HCT116 (cell line): ENCODE measurements at regions not wholly inside any gene's neighbourhood (a gene's known extent, or its start where the extent isn't known, plus 50 kb on each side); places are given as distances from the start of the nearest gene placed in this dataset.

ENCODE experiments used
- ATAC-seq: fragments of 200-7000 bp; cut with Tn5 transposase; 2 replicates; pipeline ENCODE4 v1.9.1; 2020; ENCODE audit warnings: mild to moderate bottlenecking, moderate library complexity
- BruUV-seq: library from RNA; stranded (reverse); fragments of 400-500 nt; replicated peaks from 2 replicates; lab custom pipeline; 2021; lab: Mats Ljungman, UMichigan
- CTCF ChIA-PET: fragments of 300-600 bp; sonication (Branson Sonifier 250); formaldehyde crosslinking; loops from one replicate; lab custom pipeline; 2021; ENCODE audit warnings: antibody characterized with exemption; lab: Charles Lee
- POLR2A ChIA-PET: fragments of 300-600, 350-600 bp; sonication (Branson Sonifier 250); formaldehyde crosslinking; loops from one replicate; lab custom pipeline; 2021; ENCODE audit warnings: antibody characterized with exemption; lab: Charles Lee
- RAD21 ChIA-PET, 2 experiments: fragments of 300-600 bp; sonication (Branson Sonifier 250); formaldehyde crosslinking; loops; one replicate each; lab custom pipeline; 2023; ENCODE audit warnings: low total read pairs in 2 of 2; ENCODE audit not compliant: uncharacterized antibody in 2 of 2, unreplicated experiment in 2 of 2, low non-redundant PET in 1 of 2; lab: Charles Lee
- DNase-seq: peaks from one replicate; pipeline ENCODE4 v3.0.0-alpha.2; 2010; ENCODE audit warnings: low read depth, low spot score
- H2AFZ ChIP-seq: fragments of 200-600 bp; shearing (Covaris generic), sonication (generic); 2 replicates; pipeline ENCODE4 v1.6.1; 2017; ENCODE audit warnings: low read depth, mixed run types, mixed read lengths, antibody characterized with exemption, low read length; ENCODE audit not compliant: poor library complexity, severe bottlenecking
- H3K27ac ChIP-seq: 2 replicates; pipeline ENCODE4 v1.5.1; 2012; ENCODE audit warnings: low read depth, low read length
- H3K27me3 ChIP-seq: fragments of 200-600 bp; sonication (generic); 2 replicates; pipeline ENCODE4 v1.6.1; 2016; ENCODE audit warnings: mixed run types, low read length, mixed read lengths; ENCODE audit not compliant: insufficient read depth
- H3K36me3 ChIP-seq, 2 experiments: fragments of 200-500 bp in 1 of 2; fragments of 200-600 bp in 1 of 2; sonication (Bioruptor generic) in 1 of 2; sonication (generic) in 1 of 2; 2 replicates each; pipeline versions ENCODE4 v1.5.1 to v1.6.1; 2014 to 2016; ENCODE audit warnings: low read length in 2 of 2, inconsistent platforms in 1 of 2, mixed read lengths in 1 of 2, mixed run types in 1 of 2; ENCODE audit not compliant: insufficient read depth in 2 of 2, control insufficient read depth in 1 of 2
- H3K4me1 ChIP-seq, 2 experiments: fragments of 200-600 bp in 1 of 2; sonication (generic) in 1 of 2; 2 replicates each; pipeline versions ENCODE4 v1.5.1 to v1.6.1; 2012 to 2017; ENCODE audit warnings: low read length in 2 of 2, inconsistent platforms in 1 of 2, mild to moderate bottlenecking in 1 of 2, mixed read lengths in 1 of 2, mixed run types in 1 of 2, moderate library complexity in 1 of 2; ENCODE audit not compliant: insufficient read depth in 2 of 2, control insufficient read depth in 1 of 2
- H3K4me2 ChIP-seq: fragments of 200-600 bp; sonication (generic); 2 replicates; pipeline ENCODE4 v1.6.1; 2017; ENCODE audit warnings: mixed run types, low read length, mixed read lengths
- H3K4me3 ChIP-seq, 2 experiments: fragments of 200-600 bp in 1 of 2; sonication (generic) in 1 of 2; replicated peaks in 1 of 2; 2 replicates each; pipeline ENCODE4 v1.5.1; 2011 to 2016; ENCODE audit warnings: low read length in 2 of 2, control low read depth in 1 of 2, low read depth in 1 of 2, mild to moderate bottlenecking in 1 of 2, mixed read lengths in 1 of 2, mixed run types in 1 of 2
- H3K79me2 ChIP-seq: fragments of 200-600 bp; sonication (generic); 2 replicates; pipeline ENCODE4 v1.6.1; 2017; ENCODE audit warnings: mild to moderate bottlenecking, mixed run types, low read length, moderate library complexity, mixed read lengths; ENCODE audit not compliant: insufficient read depth
- H3K9ac ChIP-seq: fragments of 200-600 bp; sonication (generic); 2 replicates; pipeline ENCODE4 v1.6.1; 2016; ENCODE audit warnings: low read length, mixed read lengths
- H3K9me2 ChIP-seq: fragments of 200-600 bp; sonication (generic), shearing (Covaris generic); 2 replicates; pipeline ENCODE4 v1.6.1; 2017; ENCODE audit warnings: mixed run types, mild to moderate bottlenecking, moderate library complexity; ENCODE audit not compliant: insufficient read depth
- H3K9me3 ChIP-seq, 2 experiments: fragments of 200-500 bp in 1 of 2; fragments of 200-600 bp in 1 of 2; sonication (Bioruptor generic) in 1 of 2; sonication (generic) in 1 of 2; 2 replicates each; pipeline ENCODE4 v1.6.1; 2014 to 2017; ENCODE audit warnings: low read length in 2 of 2, mixed read lengths in 2 of 2, inconsistent platforms in 1 of 2, low read depth in 1 of 2, mild to moderate bottlenecking in 1 of 2, mixed run types in 1 of 2, moderate library complexity in 1 of 2; ENCODE audit not compliant: control insufficient read depth in 1 of 2, insufficient read depth in 1 of 2
- H4K20me1 ChIP-seq: fragments of 200-600 bp; sonication (generic), shearing (Covaris generic); 2 replicates; pipeline ENCODE4 v1.6.1; 2017; ENCODE audit warnings: mixed run types, mild to moderate bottlenecking, moderate library complexity; ENCODE audit not compliant: insufficient read depth
- EZH2phosphoT487 ChIP-seq: fragments of 200-600 bp; IDR thresholded peaks from 2 replicates; pipeline ENCODE4 v1.6.1; 2018; ENCODE audit warnings: antibody characterized with exemption, borderline replicate concordance
- FOSL1 ChIP-seq: IDR thresholded peaks from 2 replicates; pipeline ENCODE4 v1.6.1; 2012; ENCODE audit warnings: low read depth
- JUND ChIP-seq: IDR thresholded peaks from 2 replicates; pipeline ENCODE4 v1.6.1; 2012
- POLR2AphosphoS5 ChIP-seq: IDR thresholded peaks from 2 replicates; pipeline ENCODE4 v1.6.1; 2011; ENCODE audit warnings: mild to moderate bottlenecking, low read depth, low read length, moderate library complexity
- RAD21 ChIP-seq: IDR thresholded peaks from 2 replicates; pipeline ENCODE4 v1.6.1; 2012; ENCODE audit warnings: low read depth, mild to moderate bottlenecking
- TCF7L2 ChIP-seq: IDR thresholded peaks from 2 replicates; pipeline ENCODE4 v1.7.0; 2011; ENCODE audit warnings: borderline replicate concordance, inconsistent platforms; ENCODE audit not compliant: insufficient read depth, insufficient read length; ENCODE audit errors: extremely low read depth
- ZNF274 ChIP-seq: fragments of 200-500 bp; sonication (Bioruptor generic); IDR thresholded peaks from 2 replicates; pipeline ENCODE4 v1.6.1; 2014; ENCODE audit warnings: mild to moderate bottlenecking, low read depth, low read length, inconsistent platforms
- intact Hi-C: fragments of 100-400 bp; cut with micrococcal nuclease; formaldehyde crosslinking; loops from 2 replicates; pipeline ENCODE4 v1.10.0; 2022
- TF ChIP-seq, protein P1 (sequence below), 3 experiments: fragments of 200-600 bp in 1 of 3; sonication (generic) in 1 of 3; IDR thresholded peaks in 2 of 3; conservative IDR thresholded peaks in 1 of 3; 2 replicates each; pipeline ENCODE4 v1.5.1; 2012 to 2017; ENCODE audit warnings: low read depth in 2 of 3, low read length in 2 of 3, antibody characterized with exemption in 1 of 3, borderline replicate concordance in 1 of 3, control low read depth in 1 of 3, mild to moderate bottlenecking in 1 of 3, mixed read lengths in 1 of 3, mixed run types in 1 of 3, moderate library complexity in 1 of 3; ENCODE audit not compliant: insufficient read depth in 1 of 3
- TF ChIP-seq, protein P2 (sequence below): IDR thresholded peaks from 2 replicates; pipeline ENCODE4 v1.6.1; 2012
- TF ChIP-seq, protein P3 (sequence below): IDR thresholded peaks from 2 replicates; pipeline ENCODE4 v1.6.1; 2012

DNA sequence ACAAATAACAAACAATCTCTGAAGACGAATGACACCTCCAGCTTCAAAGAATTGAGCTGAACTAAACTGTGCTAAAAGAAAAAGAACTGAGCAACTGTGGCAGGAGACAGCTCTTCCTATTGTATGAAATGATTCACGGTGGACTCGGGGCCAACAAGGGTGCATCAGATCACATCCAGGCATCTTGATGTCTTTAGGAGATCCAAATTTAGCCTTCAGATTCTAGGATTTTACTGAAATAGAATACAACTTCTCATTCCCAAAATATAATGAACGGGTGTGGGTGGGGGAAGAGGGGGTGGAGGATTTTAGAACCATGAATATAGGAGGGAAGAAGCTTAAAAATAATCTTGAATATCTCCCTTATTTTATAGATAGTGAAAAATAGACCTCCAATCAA lies 631.8 kb downstream of the ELAVL2 start:
- DNase-seq (no peak), ATAC-seq (no peak)
- intact Hi-C loops = no loop called here
- no peaks in the 10 kb centered on the region for H3K27me3 ChIP-seq
- H3K4me2 ChIP-seq = no peak overlapping the region
- no peaks in the 10 kb centered on the region for H3K79me2 ChIP-seq
- H4K20me1 ChIP-seq = no peaks in the 10 kb centered on the region
- ChIA-PET RAD21 (no interaction called here), CTCF (no interaction called here), POLR2A (no interaction called here)
- BruUV-seq = no TSS peak
- no peak overlapping the region for H2AFZ ChIP-seq
- H3K9me3 ChIP-seq = peaks cover 7 to 13% of the 10 kb centered on the region in 2 experiments; a peak in 2 of 4 replicates
- H3K4me1 ChIP-seq = no peaks in the 10 kb centered on the region
- TF ChIP-seq, protein P1, sequence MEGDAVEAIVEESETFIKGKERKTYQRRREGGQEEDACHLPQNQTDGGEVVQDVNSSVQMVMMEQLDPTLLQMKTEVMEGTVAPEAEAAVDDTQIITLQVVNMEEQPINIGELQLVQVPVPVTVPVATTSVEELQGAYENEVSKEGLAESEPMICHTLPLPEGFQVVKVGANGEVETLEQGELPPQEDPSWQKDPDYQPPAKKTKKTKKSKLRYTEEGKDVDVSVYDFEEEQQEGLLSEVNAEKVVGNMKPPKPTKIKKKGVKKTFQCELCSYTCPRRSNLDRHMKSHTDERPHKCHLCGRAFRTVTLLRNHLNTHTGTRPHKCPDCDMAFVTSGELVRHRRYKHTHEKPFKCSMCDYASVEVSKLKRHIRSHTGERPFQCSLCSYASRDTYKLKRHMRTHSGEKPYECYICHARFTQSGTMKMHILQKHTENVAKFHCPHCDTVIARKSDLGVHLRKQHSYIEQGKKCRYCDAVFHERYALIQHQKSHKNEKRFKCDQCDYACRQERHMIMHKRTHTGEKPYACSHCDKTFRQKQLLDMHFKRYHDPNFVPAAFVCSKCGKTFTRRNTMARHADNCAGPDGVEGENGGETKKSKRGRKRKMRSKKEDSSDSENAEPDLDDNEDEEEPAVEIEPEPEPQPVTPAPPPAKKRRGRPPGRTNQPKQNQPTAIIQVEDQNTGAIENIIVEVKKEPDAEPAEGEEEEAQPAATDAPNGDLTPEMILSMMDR (IDR thresholded peaks at IDR 0.05 in 2 of 3, conservative IDR thresholded peaks at IDR 0.05 in 1 of 3; ENCODE audit: borderline replicate concordance in 1 of 3, insufficient read depth in 1 of 3, low read depth in 2 of 3, low read length in 2 of 3) = no peak
- TF ChIP-seq EZH2phosphoT487 = no peak
- no peak for TF ChIP-seq JUND
- no peak for TF ChIP-seq TCF7L2
- TF ChIP-seq, protein P2, sequence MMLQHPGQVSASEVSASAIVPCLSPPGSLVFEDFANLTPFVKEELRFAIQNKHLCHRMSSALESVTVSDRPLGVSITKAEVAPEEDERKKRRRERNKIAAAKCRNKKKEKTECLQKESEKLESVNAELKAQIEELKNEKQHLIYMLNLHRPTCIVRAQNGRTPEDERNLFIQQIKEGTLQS = no peak
- TF ChIP-seq, protein P3, sequence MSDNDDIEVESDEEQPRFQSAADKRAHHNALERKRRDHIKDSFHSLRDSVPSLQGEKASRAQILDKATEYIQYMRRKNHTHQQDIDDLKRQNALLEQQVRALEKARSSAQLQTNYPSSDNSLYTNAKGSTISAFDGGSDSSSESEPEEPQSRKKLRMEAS = no peak
- TF ChIP-seq POLR2AphosphoS5 = no peak
- no peak for TF ChIP-seq FOSL1
- TF ChIP-seq ZNF274 = no peak
- TF ChIP-seq RAD21 = no peak
- no peaks in the 10 kb centered on the region for H3K9me2 ChIP-seq
- no peak overlapping the region for H3K4me3 ChIP-seq
- H3K27ac ChIP-seq = no peak overlapping the region
- no peaks in the 10 kb centered on the region for H3K36me3 ChIP-seq
- H3K9ac ChIP-seq = no peak overlapping the region
